Natural killer cell (primary cell): ENCODE measurements at regions not wholly inside any gene's neighbourhood (a gene's known extent, or its start where the extent isn't known, plus 50 kb on each side); places are given as distances from the start of the nearest gene placed in this dataset.

Experiments used
- ATAC-seq, 3 donors: fragments of 150-1000 bp in 2 of 3; fragments of 200-7000 bp in 1 of 3; cut with Tn5 transposase; 1 replicate in 1 of 3; 2 replicates in 2 of 3; pipeline ENCODE4 v1.10.0; 2021; ENCODE audit warnings: mild to moderate bottlenecking in 2 of 3, moderate library complexity in 2 of 3
- DNase-seq, 2 donors: peaks; one replicate each; pipeline versions ENCODE4 v3.0.0 to v3.0.0-alpha.2; 2013 to 2021; ENCODE audit warnings: mixed read lengths in 1 of 2
- H3K27ac ChIP-seq: one replicate; pipeline ENCODE4 v1.5.1; 2013; ENCODE audit warnings: mild to moderate bottlenecking, low read length
- H3K27me3 ChIP-seq: one replicate; pipeline ENCODE4 v1.6.1; 2013; ENCODE audit warnings: low read length; ENCODE audit not compliant: control insufficient read depth, insufficient read depth
- H3K36me3 ChIP-seq: one replicate; pipeline ENCODE4 v1.6.1; 2013; ENCODE audit warnings: low read length; ENCODE audit not compliant: control insufficient read depth, insufficient read depth
- H3K4me1 ChIP-seq: one replicate; pipeline ENCODE4 v1.6.1; 2013; ENCODE audit warnings: low read length; ENCODE audit not compliant: control insufficient read depth, insufficient read depth
- H3K4me3 ChIP-seq: one replicate; pipeline ENCODE4 v1.5.1; 2013; ENCODE audit warnings: low read length
- H3K9me3 ChIP-seq: one replicate; pipeline ENCODE4 v1.6.1; 2013; ENCODE audit warnings: low read length; ENCODE audit not compliant: control insufficient read depth, insufficient read depth
- H3K27ac Mint-ChIP-seq, 2 donors: one replicate each; pipeline ENCODE4 v1.8.0; 2022; ENCODE audit warnings: mild to moderate bottlenecking in 2 of 2, mixed read lengths in 2 of 2, moderate library complexity in 1 of 2
- H3K27me3 Mint-ChIP-seq, 2 donors: one replicate each; pipeline ENCODE4 v1.8.0; 2022; ENCODE audit warnings: low read depth in 2 of 2, mixed read lengths in 2 of 2
- H3K36me3 Mint-ChIP-seq: one replicate; pipeline ENCODE4 v1.8.0; 2022; ENCODE audit warnings: mixed read lengths
- H3K4me1 Mint-ChIP-seq, 2 donors: one replicate each; pipeline ENCODE4 v1.8.0; 2022; ENCODE audit warnings: mixed read lengths in 2 of 2
- H3K4me3 Mint-ChIP-seq: one replicate; pipeline ENCODE4 v1.8.0; 2022; ENCODE audit warnings: mild to moderate bottlenecking, moderate library complexity, mixed read lengths
- H3K9me3 Mint-ChIP-seq, 2 donors: one replicate each; pipeline ENCODE4 v1.8.0; 2022; ENCODE audit warnings: mixed read lengths in 2 of 2
- CTCF ChIP-seq: fragments of 200-600 bp; IDR thresholded peaks from one replicate; pipeline ENCODE4 v1.8.0; 2022; ENCODE audit warnings: antibody characterized with exemption
- WGBS: methylation state at CpG from one replicate; pipeline ENCODE4 v1.1.7; 2013; ENCODE audit warnings: missing lambda C conversion rate; ENCODE audit not compliant: insufficient coverage; 5-methylcytosine and 5-hydroxymethylcytosine counted together
- intact Hi-C: fragments of 100-400 bp; cut with micrococcal nuclease; formaldehyde crosslinking; loops from one replicate; pipeline ENCODE4 v1.14.2; 2022

GRCh38 chr18:48475635-48476549 is 62.9 kb upstream of the CTIF start:
- H3K27me3 Mint-ChIP-seq = peaks cover 20 to 38% of the 10 kb centered on the region in 2 donors
- peak in 1 of 2 donors; percentile 55 for DNase-seq
- no peaks in the 10 kb centered on the region for H3K36me3 Mint-ChIP-seq

GRCh38 chr18:48473816-48474215 is 64.6 kb upstream of the ZBTB7C start:
- Mint-ChIP-seq H3K27me3 (peaks cover 16 to 31% of the 10 kb centered on the region in 2 donors), H3K4me3 (no peak overlapping the region), H3K9me3 (no peaks in the 10 kb centered on the region), H3K4me1 (peaks cover 0 to 5% of the 10 kb centered on the region in 2 donors), H3K27ac (no peak overlapping the region), H3K36me3 (no peaks in the 10 kb centered on the region)
- Histone ChIP-seq H3K4me3 (no peak overlapping the region), H3K27ac (no peak overlapping the region), H3K36me3 (no peaks in the 10 kb centered on the region), H3K27me3 (no peaks in the 10 kb centered on the region), H3K4me1 (no peaks in the 10 kb centered on the region), H3K9me3 (no peaks in the 10 kb centered on the region)
- intact Hi-C loops = no loop called here
- 86% methylated on average over 1 of the region's 1 CpG for WGBS
- ATAC-seq (no peak), DNase-seq (no peak)
- TF ChIP-seq CTCF = no peak

More at GRCh38 chr18:48475635-48476549, 62.9 kb upstream of the CTIF start:
- H3K36me3 ChIP-seq = no peaks in the 10 kb centered on the region
- H3K27ac ChIP-seq = no peak overlapping the region
- WGBS = 45% methylated on average over 7 of the region's 8 CpGs
- no peaks in the 10 kb centered on the region for H3K4me1 ChIP-seq
- no peak overlapping the region for H3K4me3 Mint-ChIP-seq
- no peak overlapping the region for H3K4me3 ChIP-seq
- peak; percentile 14 for TF ChIP-seq CTCF
- H3K9me3 ChIP-seq = no peaks in the 10 kb centered on the region
- no peak overlapping the region for H3K27ac Mint-ChIP-seq
- intact Hi-C loops = loop anchor here (1.0 kb wide), 1 partner anchor 188 kb away; no protein-coding TSS in a partner anchor
- H3K4me1 Mint-ChIP-seq = no peaks in the 10 kb centered on the region
- no peaks in the 10 kb centered on the region for H3K9me3 Mint-ChIP-seq
- H3K27me3 ChIP-seq = no peaks in the 10 kb centered on the region
- ATAC-seq = peak in 1 of 3 donors; percentile 59

- intact Hi-C loops = no loop called here
- DNase-seq = no peak
- Histone ChIP-seq H3K36me3 (no peaks in the 10 kb centered on the region), H3K9me3 (no peaks in the 10 kb centered on the region), H3K27me3 (no peaks in the 10 kb centered on the region), H3K4me1 (no peaks in the 10 kb centered on the region), H3K27ac (no peak overlapping the region), H3K4me3 (no peak overlapping the region)
- Mint-ChIP-seq H3K27me3 (peaks cover 15 to 22% of the 10 kb centered on the region in 2 donors), H3K4me3 (no peak overlapping the region), H3K4me1 (peaks cover 0 to 5% of the 10 kb centered on the region in 2 donors), H3K9me3 (no peaks in the 10 kb centered on the region), H3K36me3 (no peaks in the 10 kb centered on the region), H3K27ac (no peak overlapping the region)
- no peak for ATAC-seq
- WGBS = 55% methylated on average over 3 of the region's 3 CpGs
- no peak for TF ChIP-seq CTCF
Observed at GRCh38 chr18:48472610-48473009, 63.4 kb upstream of the ZBTB7C start.
